Keratinocyte (primary cell): ENCODE measurements at regions not wholly inside any gene's neighbourhood (a gene's known extent, or its start where the extent isn't known, plus 50 kb on each side); places are given as distances from the start of the nearest gene placed in this dataset.

Experiments used
- EZH2 ChIP-seq: IDR thresholded peaks from one replicate; pipeline ENCODE4 v1.6.1; 2012; ENCODE audit warnings: inconsistent platforms, mild to moderate bottlenecking, low read length, moderate library complexity
- TF ChIP-seq, protein P1 (sequence below), 3 experiments: IDR thresholded peaks in 1 of 3; conservative IDR thresholded peaks in 1 of 3; optimal IDR thresholded peaks in 1 of 3; 2 replicates in 2 of 3; 3 replicates in 1 of 3; pipeline versions ENCODE3 to v1.5.1; 2011; ENCODE audit warnings: low read length in 3 of 3, mild to moderate bottlenecking in 3 of 3, moderate library complexity in 2 of 3, control low read depth in 1 of 3, inconsistent platforms in 1 of 3; ENCODE audit not compliant: insufficient read depth in 2 of 3; ENCODE audit errors: extremely low read depth in 1 of 3

DNA sequence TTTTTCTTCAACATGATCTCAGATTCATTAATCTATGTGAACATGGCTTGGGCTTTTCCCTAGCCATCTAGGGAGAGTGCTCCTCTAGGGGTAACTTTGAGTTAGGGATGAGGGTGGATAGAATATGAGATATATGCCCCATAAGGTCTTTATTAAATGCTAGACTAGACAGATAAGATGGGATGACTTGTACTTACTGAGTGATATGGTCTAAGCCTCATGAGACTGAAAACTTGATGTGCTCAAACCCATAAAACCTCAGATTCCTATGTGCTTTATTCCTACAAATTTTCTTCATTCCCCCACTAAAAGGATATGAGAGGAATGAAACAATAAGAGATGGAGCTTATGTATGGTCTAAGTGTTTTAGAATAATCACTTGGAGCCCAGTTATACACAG lies 386.6 kb downstream of the YTHDC2 start:
- no peak for TF ChIP-seq EZH2
- TF ChIP-seq, protein P1, sequence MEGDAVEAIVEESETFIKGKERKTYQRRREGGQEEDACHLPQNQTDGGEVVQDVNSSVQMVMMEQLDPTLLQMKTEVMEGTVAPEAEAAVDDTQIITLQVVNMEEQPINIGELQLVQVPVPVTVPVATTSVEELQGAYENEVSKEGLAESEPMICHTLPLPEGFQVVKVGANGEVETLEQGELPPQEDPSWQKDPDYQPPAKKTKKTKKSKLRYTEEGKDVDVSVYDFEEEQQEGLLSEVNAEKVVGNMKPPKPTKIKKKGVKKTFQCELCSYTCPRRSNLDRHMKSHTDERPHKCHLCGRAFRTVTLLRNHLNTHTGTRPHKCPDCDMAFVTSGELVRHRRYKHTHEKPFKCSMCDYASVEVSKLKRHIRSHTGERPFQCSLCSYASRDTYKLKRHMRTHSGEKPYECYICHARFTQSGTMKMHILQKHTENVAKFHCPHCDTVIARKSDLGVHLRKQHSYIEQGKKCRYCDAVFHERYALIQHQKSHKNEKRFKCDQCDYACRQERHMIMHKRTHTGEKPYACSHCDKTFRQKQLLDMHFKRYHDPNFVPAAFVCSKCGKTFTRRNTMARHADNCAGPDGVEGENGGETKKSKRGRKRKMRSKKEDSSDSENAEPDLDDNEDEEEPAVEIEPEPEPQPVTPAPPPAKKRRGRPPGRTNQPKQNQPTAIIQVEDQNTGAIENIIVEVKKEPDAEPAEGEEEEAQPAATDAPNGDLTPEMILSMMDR (optimal IDR thresholded peaks at IDR 0.05 in 1 of 3, IDR thresholded peaks at IDR 0.05 in 1 of 3, conservative IDR thresholded peaks at IDR 0.05 in 1 of 3; ENCODE audit: extremely low read depth in 1 of 3, insufficient read depth in 2 of 3, low read length in 3 of 3), result no peak
